HL-60/S4 treated with retinoic acid at 250 ng/mL for 4 days and 3 days (cell line): ENCODE measurements at regions not wholly inside any gene's neighbourhood (a gene's known extent, or its start where the extent isn't known, plus 50 kb on each side); places are given as distances from the start of the nearest gene placed in this dataset.

Source experiments
- in situ Hi-C: fragments of 300-500 bp; cut with MboI; formaldehyde crosslinking; loops from 2 replicates; pipeline ENCODE4 v1.7.0; 2022; ENCODE audit warnings: low sequenced_read_pairs

DNA sequence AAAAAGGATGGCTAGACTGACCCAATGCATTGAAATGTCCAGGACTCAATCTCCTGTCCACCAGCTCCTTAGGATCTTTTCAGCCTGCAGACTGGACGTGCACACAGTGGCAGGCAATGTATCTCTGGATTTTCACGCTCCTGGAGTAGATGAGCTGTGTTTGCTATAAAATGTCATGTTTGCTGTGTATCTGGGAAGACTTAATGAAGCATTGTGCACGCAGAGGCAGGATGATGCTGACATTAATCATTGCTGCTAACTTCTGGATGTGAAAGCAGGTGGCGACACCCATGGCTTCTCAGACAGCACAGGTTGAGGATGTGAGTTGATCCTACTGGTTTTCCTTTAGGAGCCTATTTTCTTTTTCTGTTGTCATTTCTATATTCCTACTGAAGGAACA is 133.1 kb upstream of the PCSK2 start:
- in situ Hi-C loops, result no loop called here

DNA sequence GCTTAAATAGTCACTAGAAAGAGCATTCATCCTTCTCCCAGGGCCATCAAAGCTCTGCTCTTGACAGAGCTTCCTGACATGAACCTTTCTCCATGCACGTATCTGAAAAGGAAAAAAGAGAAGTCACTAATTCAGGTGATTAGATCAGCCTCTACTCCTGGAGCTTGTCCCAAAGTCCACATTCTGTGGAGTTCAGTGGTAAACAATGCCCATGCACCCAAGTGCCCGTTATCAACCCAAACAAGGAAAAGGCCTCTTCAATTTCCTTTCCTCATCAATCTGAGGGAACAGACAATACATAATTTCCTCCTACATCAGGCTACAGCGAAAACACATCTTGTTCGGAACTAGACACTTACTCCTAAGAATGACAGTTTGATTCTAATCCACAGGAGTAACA is 129.2 kb upstream of the PCSK2 start:
- in situ Hi-C loops, result no loop called here

DNA sequence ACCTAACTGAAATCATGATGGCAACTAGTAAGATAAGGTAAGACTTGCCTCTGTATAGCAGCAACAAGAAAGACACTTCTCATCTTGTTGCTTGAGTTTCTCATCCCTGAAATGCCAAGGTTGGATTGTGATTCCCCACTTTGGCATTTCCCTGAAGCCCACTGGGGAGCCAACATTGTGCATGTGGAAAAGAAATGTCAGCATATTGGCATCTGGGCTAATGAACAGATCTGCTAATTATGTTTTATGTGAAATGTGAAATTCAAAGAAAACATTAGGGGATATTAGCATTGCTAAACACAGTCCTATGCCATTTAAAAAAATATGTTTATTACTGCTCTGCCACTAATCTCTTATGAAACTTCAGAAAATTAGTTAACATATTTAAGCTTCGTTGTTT is 126.3 kb upstream of the PCSK2 start:
- in situ Hi-C loops, result no loop called here

DNA sequence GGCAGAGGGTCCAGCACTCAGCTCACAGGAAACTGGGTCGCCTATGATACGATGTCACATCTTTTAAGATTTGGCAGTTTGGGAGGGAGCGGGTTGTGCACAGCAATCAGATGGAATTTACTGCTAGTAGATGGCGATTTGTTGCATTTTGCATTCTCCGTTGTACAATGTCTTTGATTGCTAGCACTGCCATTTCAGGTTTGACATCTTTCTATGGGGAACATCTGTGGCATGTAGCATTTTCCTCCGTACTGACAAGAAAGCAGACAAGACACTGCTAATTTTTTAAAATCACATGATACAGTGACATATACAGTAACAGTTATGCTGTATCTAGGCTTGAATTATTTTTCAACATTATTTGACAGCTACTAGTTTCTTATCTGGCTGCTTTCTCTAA is 119.7 kb upstream of the PCSK2 start:
- in situ Hi-C loops, result no loop called here

DNA sequence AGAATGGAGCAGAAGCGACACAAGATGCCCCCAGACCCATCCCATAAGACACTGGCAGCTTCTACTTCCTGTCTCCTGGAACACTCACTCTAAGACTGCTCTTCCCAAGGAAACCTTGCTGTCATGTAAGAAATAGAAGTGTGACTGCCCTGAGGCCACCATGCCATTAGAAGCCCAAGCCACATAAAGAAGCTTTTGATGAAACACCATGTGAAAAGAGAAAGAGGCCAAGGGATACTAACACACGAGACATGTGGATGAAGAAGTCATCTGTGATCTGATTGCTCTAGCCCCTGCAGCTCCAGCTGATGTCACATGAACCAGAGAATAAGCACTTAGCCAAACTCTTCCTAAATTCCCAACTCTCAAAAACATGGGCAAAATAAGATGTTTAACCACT is 117.9 kb upstream of the PCSK2 start:
- in situ Hi-C loops, result no loop called here

DNA sequence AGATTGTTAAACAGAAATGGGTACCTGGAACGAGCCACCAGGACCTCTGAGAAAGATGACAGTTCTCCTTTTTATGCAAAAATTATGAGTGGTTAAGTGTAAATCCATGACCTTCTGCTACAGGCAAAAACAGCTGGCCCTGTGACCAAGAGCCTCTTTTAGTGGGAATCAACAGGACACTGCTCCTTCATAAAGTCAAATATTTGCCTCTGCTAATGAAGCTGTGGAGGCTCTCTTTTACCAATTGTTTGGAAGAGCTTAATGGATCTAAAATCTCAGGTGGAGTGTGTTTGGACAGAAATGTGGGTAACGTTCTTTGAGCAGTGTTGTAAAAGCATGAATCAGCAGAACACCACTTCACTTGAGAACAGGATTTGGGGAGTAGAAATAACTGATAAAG is 117.5 kb upstream of the PCSK2 start:
- in situ Hi-C loops, result no loop called here

DNA sequence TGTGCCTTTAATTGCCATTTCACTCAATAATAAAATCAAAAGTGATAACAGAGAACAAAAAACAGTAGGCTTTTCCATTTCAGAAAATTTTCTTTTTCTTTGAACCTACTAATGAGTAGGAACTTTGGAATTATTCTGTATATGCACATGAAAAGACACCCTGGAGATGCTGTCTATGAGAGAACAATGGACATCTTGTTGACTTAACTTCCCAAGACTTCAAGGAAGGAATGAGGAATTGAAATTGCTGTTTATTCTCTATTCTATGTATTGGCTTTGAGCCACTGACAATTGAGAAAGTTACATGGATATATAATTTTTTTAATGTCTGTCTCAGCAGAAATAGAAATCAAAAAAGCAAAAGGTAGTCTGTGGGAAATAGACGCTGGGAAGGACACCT is 98.6 kb upstream of the PCSK2 start:
- in situ Hi-C loops, result no loop called here

DNA sequence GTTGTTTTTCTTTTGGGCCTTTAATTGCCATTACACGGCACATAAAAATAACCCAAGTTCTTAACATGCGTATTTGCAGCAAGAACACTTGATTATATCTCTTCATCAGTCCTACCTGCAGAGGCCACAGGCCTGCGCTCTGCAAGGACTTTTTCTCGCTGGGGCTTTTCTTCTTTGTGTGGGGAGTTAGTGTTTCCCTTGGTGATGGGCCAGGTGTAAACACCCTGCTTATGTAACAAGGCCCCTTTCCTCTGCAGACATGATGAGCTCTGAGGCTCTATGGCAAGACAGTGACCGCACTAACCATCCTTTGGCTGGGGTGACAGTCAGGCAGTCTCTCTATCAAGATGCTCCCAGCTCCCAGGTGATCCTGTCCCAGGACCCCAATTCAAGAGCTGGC is 97.8 kb upstream of the PCSK2 start:
- in situ Hi-C loops, result no loop called here

DNA sequence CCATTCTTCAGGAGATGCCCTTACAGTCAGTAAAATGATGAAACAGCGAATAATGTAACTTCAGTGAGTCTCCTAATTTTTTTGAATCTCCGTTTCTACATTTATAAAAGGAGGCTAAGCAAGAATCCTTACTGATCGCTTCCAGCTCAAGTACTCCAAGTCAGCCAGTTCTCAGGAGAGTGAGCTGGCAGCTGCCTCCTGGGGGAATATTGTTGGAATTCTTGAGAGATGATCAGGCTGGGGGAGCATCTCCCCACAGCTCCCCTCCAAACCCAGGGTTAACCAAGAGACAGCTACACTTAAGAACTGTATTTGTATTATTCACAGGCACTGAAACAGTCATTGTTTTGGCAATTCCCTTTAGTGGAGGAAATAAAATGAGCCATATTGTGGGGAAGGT is 89.1 kb upstream of the PCSK2 start:
- in situ Hi-C loops, result no loop called here

DNA sequence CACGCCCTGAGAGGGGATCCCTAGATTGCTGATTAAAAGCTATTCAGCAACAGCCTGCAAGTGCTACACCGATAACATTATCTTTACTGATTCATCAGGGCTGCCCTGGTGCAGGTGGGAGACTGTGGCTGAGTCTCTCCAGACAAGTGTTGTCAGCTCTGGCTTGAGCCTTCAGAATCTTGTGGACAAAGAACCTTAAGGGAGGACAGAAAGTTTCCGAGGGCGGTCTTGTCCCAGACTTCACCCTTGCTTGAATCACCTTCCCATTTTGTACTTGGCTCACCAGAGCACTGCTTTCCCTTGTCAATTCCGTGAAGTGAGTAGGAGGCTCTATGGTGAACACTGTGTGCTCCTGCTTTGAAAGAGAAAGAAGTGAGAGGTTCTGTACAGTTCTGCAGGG is 88.6 kb upstream of the PCSK2 start:
- in situ Hi-C loops, result no loop called here

DNA sequence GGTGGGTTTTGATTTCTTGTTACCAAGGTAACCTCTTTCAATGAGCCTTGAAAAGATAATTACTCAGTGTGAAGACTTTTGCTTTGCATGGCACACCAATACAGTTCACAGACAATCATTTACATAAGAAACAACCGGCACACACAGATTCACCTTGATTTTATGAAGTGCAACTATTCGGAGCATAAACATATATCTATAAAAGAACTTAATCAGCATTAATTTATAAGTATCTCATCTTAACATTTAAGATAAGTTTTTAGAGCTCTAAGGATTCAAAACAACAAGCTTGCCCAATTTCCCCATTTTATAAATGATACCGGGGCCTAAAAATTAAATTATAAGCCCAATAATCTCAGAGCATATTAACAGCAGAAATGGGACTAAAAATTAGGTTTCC is 85.9 kb upstream of the PCSK2 start:
- in situ Hi-C loops, result no loop called here

DNA sequence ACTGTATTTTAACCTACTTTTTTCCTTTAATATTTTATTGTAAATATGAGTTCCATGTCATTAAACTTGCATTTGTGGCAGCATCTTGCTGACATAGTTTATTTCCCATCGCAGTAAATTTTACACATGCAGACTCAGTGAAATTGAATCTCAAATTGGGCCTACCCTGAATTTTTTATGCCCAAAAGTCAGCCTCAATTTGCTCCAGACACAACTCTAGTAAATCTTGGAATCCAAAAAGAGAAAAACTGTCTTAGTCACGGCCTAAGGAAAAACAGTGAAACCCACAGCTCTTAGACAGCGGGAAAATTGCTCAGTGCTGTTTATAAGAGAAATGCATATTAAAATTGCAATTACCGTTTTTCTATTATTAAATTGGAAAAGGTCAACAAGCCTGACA is 85.3 kb upstream of the PCSK2 start:
- in situ Hi-C loops, result no loop called here

DNA sequence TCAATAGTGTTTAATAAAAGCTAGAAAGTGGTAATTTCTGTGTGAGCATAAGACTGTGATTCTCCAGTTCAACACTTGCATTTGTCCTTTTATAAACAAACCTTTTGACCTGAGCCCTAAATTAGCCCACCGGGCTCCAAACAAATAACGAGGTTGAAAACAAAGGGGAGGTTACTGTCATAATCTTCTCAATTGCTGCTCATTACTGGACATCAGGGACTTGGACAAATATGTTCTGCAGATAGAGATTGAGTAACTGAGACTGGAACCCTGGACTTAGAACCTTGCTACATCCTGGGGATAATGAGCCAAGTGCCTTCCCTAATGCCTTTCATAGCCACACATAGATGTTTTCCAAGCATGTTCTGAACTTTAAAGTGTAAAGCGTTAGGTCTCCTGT is 84.2 kb upstream of the PCSK2 start:
- in situ Hi-C loops, result no loop called here

DNA sequence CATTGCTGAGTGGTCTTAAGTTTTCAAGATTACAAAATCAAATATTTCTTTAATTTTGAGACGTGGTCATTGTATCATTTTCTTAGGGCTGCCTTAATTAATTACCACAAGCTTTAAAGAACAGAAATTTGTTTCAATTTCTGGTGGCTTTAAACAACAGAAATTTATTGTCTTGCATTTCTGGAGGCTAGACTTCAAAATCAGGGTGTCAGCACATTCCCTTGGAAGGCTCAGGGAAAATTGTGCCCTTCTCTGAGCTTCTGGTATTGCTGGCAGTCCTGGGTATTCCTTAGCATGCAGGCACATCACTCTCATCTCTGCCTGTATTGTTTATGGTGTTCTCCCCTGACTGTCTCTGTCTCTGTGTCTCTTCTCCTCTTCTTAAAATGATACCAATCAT is 76.0 kb upstream of the PCSK2 start:
- in situ Hi-C loops, result no loop called here

DNA sequence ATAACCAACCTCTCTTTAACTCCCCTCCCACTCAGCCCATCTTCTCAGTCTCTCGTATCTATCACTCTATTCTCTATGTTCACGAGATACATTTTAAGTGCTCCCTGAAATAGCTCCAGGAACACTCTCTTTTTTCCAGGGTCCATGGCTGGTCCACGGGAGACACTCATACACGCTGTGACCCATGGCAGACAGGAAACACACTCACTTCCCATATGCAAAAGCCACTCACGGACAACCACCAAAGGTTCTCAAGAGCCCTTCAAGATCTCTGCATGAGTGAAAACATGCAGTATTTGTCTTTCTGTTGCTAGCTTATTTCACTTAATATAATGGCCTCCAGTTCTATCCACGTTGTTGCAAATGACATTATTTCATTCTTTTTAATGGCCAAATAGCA is 71.4 kb upstream of the PCSK2 start:
- in situ Hi-C loops, result no loop called here

DNA sequence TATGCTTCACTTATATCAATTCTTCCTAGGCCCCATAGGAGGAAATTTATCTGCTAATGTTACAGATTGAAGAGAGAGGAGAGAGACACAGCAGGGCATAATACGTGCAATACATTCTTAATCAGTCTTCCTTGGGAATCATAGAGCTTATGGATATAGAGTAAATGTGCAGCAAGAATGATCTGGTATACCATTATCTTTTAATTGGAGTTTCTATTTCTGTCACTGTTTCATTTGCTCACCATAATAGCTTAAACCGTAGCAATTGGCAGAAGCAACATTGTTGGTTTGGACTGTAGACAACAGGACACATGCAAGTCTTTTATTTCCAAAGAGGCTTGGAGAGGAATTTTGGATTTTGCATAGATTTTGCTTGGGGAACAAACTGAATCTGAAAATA is 68.1 kb upstream of the PCSK2 start:
- in situ Hi-C loops, result no loop called here

DNA sequence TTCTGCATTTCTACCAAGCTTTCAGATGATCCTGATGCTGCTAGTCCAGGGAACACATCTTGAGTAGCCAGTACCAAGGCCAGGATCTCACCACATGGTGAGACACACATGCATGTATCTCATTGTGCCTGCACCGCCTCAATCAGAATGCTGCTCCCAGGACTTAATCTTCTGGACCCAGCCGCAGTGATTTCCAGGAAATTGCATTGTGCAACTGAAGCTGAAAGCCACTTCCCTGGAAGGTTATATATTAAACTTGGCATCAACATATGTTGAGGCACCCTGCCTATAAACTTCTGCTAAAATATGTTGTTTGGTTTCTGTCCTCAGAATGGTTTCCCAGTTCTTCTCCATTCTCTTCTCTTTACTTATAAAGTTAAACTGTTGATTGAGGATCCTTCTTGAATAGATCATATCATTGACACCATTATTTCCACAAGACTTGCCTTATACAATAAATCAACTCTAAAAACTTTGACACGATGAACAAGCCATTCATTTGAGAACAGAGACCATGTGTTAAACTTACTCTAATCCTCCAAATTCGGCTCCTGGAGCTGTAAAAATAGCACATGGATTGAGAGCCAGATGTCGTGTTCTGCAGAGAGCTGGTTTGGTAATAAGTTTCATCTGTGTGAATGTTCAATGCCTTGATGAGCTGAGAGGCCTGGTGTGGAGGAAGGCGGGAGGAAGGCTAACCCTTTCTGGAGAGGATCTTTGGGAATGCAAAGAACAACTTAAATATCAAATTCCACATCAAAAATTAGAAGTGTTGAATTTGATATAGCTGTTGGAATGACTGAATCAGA is 65.0 kb upstream of the PCSK2 start:
- in situ Hi-C loops, result no loop called here

DNA sequence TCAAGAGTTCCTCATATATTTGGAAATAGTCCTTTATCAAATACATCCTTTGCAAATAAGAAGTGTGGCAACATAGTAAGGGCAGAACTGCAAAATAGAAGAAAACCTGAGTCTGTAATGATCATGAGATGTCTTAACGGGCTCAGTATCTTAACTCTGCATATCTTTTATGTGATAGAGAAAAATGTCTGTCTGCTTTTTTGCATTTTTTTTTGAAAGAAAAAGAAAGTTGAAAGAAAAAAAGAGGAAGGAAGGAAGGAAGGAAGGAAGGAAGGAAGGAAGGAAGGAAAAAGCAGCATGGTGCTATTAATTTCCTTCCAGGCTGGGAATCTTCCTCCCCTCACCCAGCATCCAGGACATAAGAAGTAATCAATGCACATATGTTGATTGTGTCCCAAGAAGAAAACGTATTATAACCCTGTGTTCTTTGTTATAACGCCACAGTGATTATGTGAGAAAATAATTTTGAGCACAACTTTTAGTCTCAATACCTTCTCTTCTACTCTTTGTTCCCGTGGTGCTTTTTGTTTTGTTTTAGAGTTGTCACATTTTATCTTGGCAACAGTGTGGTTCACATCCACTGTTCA is 58.7 kb upstream of the PCSK2 start:
- in situ Hi-C loops, result no loop called here

DNA sequence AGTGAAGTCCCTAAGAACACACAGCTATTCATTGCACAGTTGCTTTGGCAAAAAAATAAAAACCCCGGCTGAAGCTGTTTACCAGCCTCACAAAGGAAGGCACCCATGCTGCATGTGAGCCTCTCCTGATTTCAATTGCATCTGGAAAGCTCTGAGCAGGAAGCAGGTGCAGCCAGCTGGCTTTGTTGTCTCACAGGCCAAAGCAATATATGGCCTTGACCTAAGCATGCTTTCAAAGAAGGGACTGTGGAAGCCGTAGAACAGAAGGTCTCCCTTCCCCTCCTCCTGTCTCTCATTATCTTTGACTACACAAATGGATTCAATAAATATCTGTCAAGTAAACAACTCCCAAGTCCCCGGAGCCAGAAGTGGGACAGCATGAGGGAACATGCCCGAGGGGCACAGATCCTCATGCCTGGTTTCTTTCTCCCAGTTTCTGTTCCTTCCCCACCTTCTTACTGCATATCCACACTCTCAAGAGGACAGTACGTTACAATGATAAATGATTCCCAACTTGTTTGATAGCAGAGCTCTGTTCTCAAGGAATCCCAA is 57.2 kb upstream of the PCSK2 start:
- in situ Hi-C loops, result no loop called here

DNA sequence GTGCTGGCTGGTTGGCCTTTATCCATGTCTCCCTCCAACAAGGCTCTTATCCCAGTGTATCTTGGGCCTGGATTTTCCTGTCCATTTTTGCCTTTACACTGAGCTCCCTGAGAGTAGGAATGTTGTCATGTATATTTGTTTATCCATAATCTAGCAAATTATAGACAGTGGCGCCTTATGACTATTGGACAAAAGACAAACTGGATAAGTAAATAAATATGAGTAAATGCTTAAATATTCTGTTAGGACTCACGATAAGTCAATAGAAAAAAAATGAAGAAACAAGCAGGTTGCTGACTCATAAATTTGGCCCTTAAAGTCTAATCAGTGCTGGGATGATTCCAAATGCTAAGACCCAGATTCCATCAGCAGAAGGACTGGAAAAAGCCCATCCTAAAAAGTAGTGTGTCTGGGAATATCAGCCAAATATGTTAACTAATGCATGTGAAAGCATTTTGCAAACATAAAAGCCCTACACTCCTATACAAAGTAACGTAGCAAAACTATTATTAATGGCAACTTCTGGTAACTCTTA is 55.0 kb upstream of the PCSK2 start:
- in situ Hi-C loops, result no loop called here

DNA sequence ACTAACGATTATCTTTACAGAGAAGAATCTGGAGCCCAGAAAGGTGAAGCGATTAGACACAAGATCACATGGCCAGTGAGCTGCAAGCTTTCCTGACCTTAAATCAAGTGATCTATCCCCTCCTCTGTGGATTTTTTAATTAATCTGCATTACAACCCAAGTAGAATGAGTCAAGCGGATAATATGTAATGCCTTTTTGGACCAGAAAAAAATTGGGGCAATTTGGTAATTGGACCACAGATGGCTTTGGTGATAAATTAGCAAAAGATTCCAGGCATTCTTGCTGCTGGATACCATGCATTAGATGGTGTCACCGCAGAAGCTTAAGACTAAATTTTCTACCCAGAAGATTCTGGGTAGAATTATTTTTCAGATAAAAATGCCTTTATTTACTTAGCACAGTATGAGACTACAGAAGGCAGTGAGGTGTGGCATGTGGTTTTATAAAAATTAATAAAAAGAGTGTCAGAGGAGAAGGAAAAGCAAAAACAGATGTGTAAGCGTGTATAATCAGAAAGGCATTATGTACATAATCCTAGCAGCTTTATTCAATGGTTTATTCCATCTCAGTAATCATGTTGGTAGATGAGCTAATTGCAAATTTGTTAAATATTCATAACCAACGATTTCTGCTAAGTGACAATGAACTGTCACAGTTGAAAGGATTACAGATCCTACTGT is 53.9 kb upstream of the PCSK2 start:
- in situ Hi-C loops, result no loop called here
